ENCODE measurements at regions not wholly inside any gene's neighbourhood (a gene's known extent, or its start where the extent isn't known, plus 50 kb on each side); places are given as distances from the start of the nearest gene placed in this dataset.

DNA sequence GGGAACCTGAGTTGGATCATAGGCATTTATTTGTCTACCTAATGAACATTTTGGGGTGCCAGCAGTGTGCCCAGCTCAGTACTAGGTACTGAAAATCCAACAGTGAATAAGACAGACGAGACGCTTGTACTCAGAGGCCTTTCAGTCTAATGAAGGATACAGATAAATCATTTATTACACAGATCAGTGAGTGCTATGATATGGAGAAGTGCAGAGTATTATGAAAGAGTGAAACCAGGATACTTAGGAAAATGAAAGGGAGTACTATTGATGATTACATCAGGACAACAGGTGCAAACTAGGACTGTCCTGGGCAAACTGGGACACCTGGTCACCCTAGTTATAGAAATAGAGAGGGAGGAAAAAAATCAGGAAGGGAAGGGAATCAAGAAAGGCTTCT, 207.5 kb upstream of the NCAM1 start:
- no peak for DNase-seq (ENCODE audit: low spot score)

DNA sequence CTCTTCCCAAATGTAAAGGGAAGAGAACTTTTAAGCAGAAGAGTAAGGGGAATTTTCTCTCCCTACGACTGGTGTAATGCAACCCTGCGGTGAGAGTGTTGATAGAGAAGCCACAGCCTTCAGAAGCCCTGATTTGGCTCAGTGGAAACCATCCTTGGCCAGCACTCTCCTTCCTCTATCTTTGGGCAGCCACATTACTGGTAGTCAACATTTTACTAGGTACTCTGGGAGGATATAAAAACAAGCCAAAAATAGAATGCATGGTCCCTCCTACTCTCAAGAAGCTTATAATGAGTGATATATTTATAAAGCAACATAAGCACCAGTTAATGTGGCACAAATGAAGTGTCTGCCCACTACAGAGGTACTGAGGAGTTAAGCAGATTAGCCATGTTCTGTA, 201.8 kb upstream of the NCAM1 start:
- DNase-seq (ENCODE audit: low spot score), result no peak

DNA sequence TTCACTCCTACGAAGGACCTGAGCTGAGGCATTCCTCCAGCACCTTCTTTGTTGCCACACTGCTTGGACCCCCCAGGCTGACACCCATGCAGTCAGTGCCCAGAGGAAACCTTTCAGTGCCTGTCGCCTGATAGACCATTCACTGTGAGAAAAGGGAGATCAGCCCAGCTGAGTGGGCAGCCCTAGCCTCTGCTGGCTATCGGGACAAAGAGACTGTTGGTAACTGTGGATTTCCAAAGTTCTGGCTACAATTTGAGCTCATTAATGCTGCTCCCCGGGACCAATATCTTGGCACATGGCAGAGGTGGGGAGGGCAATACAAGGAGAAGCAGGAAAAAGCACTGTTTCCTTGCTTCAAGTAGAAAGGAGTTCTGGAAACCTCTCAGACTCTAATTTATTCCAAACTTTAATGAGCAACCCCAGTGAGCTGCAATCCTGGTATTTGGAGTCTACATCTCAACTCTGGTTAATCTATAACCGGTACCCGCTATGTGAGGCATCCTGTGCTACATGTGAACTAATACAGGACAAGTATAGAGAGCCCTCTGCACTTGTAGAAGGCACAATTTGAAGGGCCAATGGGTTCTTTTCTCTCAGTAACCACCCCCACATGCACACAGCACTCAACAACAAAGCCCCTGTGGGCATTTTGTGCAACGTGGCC, 200.7 kb upstream of the NCAM1 start:
- no peak for DNase-seq (ENCODE audit: low spot score)

DNA sequence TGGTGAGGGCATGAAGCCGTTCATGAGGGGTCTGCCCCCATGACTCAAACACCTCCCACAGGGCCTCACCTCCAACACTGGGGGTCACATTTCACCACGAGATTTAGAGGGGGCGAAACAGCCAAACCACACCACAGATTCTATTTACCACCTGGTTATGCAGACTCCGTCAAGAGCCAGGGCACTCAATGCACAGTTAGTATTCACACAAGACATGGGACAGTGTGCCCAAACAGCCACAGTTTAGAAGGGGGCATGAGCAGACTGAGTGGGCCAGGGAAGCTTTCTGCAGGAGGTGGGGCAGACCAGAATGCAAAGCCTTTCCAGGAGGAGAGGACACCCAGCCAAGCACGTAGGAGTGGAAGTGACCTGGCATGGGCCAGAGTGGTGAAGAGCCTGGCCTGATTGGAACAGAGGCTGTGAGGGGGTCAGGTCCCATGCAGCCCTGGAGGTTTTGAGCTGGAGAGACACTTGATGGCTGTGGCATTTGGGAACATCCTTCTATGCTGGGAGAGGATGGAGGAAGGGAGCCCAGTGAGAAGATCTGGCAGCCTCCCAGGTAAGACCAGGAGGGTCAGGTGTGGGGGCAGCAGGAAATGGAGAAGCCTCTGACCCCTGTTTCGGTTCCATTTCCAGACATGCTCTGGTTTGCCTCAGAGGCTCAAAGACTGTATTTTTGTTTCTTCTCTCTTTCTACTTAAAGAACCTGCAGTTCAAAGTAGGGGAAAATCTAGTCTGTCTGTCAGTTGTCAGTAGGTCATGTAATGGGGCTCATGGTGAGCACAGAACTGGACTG, 199.1 kb upstream of the NCAM1 start:
- DNase-seq (ENCODE audit: low spot score), result no peak

DNA sequence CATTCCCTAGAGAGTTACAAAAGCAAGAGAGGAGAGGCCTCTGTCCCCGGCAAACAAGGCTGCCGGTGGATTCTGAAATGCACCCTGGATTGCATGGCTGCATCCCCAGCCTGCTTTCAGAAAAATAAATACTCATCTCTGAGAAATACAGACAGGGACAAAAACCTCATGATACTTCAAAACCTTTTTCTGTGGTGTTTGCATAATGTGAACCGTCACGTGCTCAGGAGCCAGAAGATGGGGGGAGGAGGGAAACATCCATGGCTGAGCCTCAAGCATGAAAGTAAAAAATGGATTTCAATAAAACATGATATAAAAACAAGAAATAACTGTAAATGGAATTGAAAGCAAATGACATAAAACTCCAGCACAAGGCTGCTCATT, 198.5 kb upstream of the NCAM1 start:
- DNase-seq (ENCODE audit: low spot score), result no peak

- DNase-seq (ENCODE audit: low spot score), result no peak
Observed at GRCh38 chr11:112765337-112765736, 195.9 kb upstream of the NCAM1 start.

- DNase-seq (ENCODE audit: low spot score), result no peak
Observed at GRCh38 chr11:112769170-112769569, 192.1 kb upstream of the NCAM1 start.

- DNase-seq (ENCODE audit: low spot score), result no peak
Observed at GRCh38 chr11:112769584-112769983, 191.6 kb upstream of the NCAM1 start.

DNA sequence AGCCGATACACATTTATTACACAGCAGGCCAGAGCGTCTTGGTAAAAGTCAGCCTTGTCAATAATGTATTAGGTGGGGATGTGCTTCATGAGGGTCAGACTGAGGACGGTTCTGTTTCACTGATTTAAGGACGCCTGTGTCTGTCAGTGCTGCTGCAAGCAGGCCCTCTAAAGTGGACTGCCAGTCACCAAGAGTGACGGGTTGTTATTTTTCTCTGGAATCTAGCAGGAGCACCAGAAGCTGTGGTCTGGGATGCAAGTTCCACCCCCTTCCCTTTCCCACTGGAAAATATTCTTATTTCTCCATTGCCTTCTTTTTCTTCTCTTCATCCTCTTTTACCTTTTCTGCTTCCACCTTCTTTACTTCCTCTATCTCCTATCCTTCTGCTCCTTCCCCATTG, 191.2 kb upstream of the NCAM1 start:
- no peak for DNase-seq (ENCODE audit: low spot score)

DNA sequence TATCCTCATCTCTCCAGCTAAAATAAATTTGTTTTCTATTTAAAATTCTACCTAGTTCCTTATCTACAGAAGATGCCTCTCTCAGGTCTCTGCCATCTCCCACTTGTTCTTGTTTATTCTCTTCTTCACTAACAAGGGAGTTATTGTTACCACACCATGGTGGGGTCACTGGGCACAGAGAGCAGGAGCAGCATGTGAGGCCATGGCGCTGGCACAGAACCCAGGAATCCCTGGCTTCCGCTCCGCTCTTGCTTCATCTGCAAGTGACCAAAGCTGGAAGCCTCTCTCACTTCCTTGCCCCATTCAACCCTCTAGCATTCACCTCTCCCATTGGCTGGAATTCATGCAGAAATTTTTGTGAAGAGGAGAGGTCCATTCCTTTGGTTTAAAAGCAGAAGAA, 190.7 kb upstream of the NCAM1 start:
- DNase-seq (ENCODE audit: low spot score), result no peak

GRCh38 chr11:112771851-112772250, 189.4 kb upstream of the NCAM1 start:
- no peak for DNase-seq (ENCODE audit: low spot score)

DNA sequence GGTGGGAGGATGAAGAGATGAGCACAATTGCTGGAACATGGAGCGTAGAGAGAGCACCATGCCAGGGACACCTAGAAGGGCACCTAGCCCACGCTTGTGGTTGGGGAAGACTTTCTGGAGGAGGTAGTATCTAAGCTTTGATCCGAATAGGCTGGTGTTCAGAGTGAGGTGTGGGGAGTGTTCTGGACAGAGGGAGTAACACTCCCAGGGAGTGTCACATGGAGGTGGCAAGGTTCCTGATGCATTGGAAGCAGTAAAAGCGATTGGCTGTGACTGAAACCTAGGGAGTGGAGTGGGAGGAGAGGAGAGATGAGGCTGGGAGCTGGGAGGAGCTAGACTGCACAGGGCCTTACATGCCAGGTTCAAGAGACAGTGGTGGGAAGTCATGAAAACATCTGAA, 188.0 kb upstream of the NCAM1 start:
- DNase-seq (ENCODE audit: low spot score), result no peak

DNA sequence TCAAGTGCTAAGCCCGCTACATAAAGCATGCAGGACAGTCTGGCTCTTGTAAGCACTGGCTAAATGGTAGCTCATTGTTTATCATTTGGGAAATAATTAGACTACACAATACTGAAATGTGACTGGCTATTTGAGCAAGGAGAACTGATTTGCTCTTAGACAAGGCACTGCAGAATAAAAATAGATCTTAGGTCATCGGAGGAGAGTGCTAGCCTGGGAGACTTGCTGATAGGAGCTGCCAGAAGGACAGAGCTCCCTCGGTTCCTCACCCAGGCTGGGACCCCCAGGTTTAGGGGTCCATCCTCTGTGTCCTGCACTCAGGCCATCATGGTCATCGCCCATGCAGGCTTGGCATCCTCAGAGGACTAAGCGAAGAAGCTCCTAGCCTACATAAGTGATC, 184.4 kb upstream of the NCAM1 start:
- DNase-seq (ENCODE audit: low spot score), result no peak

- no peak for DNase-seq (ENCODE audit: low spot score)
Observed at GRCh38 chr11:112777283-112777751, 183.9 kb upstream of the NCAM1 start.

GRCh38 chr11:112778091-112778876, 182.9 kb upstream of the NCAM1 start:
- DNase-seq (ENCODE audit: low spot score), result no peak

- no peak for DNase-seq (ENCODE audit: low spot score)
Observed at GRCh38 chr11:112778877-112779266, 182.3 kb upstream of the NCAM1 start.

DNA sequence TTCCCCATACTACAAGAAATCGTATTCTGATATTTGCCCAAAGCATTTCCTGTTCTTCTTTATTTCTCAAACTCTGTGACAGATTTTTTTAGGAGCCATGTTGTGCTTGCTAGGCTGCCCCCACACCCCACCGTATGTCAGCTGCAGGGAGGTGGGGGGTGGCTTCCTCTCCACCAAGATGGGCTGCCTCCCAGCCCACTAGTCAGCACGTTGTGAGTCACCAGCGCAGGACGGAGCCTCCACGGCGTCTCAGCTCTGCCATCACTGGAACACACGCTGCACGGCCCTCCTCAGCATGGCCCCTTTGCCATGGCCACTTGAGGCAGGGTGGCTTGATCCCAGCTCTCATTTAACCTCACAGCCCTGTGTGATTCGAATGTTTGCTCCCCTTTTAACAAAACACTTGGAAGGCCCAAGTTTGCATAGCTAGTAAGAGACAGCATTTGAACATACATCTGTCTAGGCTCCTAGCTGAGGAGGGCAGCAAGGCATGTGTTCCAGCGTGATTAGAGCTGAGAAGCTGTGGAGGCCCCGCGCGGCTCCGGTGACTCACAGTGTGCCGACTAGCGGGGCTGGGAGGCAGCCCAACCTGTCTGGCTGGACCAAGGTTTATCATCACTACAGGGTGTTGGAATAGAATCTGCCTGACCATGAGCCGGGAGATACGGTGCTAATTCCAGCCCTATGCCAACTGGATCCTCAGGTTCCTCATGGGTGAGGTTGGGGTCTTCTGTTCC, 180.7 kb upstream of the NCAM1 start:
- DNase-seq (ENCODE audit: low spot score), result no peak

- no peak for DNase-seq (ENCODE audit: low spot score)
Observed at GRCh38 chr11:112783945-112784322, 177.3 kb upstream of the NCAM1 start.

- no peak for DNase-seq (ENCODE audit: low spot score)
Observed at GRCh38 chr11:112784323-112785073, 176.7 kb upstream of the NCAM1 start.

DNA sequence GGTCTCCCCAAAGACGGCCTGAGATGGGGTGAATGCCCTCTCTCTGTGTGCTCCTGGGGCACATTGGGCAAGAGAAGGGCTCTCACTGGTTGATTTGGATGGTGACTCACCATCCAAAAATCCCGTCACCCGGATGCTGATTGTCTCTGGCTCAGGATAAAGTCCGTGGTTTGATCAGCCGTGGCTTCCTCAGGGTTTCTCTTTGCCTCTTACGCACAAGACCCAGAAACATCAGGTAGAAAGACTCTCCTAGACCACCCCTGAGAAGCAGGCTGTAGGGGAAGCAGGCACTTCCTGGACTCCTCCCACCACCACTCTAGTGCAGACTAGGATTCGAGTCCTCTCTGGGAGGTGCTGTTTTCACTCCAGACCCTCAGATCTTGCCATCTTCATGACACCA, 176.1 kb upstream of the NCAM1 start:
- DNase-seq (ENCODE audit: low spot score), result no peak

DNA sequence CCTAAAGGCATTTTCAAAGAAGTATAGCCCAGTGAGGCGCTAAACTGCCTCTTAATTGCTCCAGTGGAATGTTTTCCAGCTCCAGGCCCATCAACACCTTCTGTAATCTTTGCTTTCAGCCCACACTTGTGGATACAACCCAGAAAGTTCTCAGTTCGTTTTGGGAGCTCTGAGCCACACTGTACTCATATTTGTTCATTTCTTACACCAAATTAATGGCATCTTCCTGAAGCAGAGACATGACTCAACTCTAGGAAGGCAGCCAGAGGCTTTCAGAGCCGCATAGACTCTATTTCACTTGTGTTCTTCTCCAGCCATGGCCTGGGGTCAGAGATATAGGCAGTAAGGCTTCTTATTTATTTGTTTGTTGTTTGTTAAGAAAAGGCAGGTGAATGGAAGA, 175.5 kb upstream of the NCAM1 start:
- no peak for DNase-seq (ENCODE audit: low spot score)

GRCh38 chr11:112786196-112786595, 175.0 kb upstream of the NCAM1 start:
- no peak for DNase-seq (ENCODE audit: low spot score)

Measured in hematopoietic multipotent progenitor cell treated with erythropoietin and hydrocortisone succinate and interleukin-3 and kit ligand, for 17 days (in vitro differentiated cells).